SU-DHL-6 (cell line): ENCODE measurements at regions not wholly inside any gene's neighbourhood (a gene's known extent, or its start where the extent isn't known, plus 50 kb on each side); places are given as distances from the start of the nearest gene placed in this dataset.

Experiments used
- H2AFZ ChIP-seq: fragments of 200-600 bp; sonication (generic); 2 replicates; pipeline ENCODE4 v1.6.1; 2014; ENCODE audit warnings: low read depth, mild to moderate bottlenecking, moderate library complexity, mixed read lengths, antibody characterized with exemption, low read length; ENCODE audit not compliant: severe bottlenecking
- H3F3A ChIP-seq: fragments of 200-600 bp; shearing (Covaris generic); 2 replicates; pipeline ENCODE4 v1.6.0; 2016; ENCODE audit warnings: antibody characterized with exemption, mild to moderate bottlenecking; ENCODE audit not compliant: insufficient read depth
- H3K27ac ChIP-seq: fragments of 200-600 bp; sonication (generic); 2 replicates; pipeline ENCODE4 v1.5.1; 2016; ENCODE audit warnings: low read depth, mild to moderate bottlenecking, low read length, moderate library complexity, mixed read lengths
- H3K27me3 ChIP-seq: fragments of 200-600 bp; sonication (generic), shearing (Covaris generic); 2 replicates; pipeline ENCODE4 v1.6.0; 2014; ENCODE audit warnings: mild to moderate bottlenecking, low read length
- H3K36me3 ChIP-seq: fragments of 200-600 bp; sonication (generic); 2 replicates; pipeline ENCODE4 v1.6.1; 2014; ENCODE audit warnings: mild to moderate bottlenecking, low read length, mixed read lengths
- H3K4me2 ChIP-seq: fragments of 300-600, 200-600 bp; shearing (Covaris generic), sonication (generic); 2 replicates; pipeline ENCODE4 v1.6.0; 2014; ENCODE audit warnings: low read length, low read depth, mild to moderate bottlenecking; ENCODE audit not compliant: poor library complexity, severe bottlenecking
- H3K4me3 ChIP-seq: fragments of 200-600 bp; sonication (generic); 2 replicates; pipeline ENCODE4 v1.5.1; 2014; ENCODE audit warnings: antibody characterized with exemption, low read length, mild to moderate bottlenecking, mixed read lengths; ENCODE audit not compliant: insufficient read depth, poor library complexity, severe bottlenecking
- H3K79me2 ChIP-seq: fragments of 200-600 bp; sonication (generic); 2 replicates; pipeline ENCODE4 v1.6.1; 2014; ENCODE audit warnings: mild to moderate bottlenecking, low read length, moderate library complexity; ENCODE audit not compliant: insufficient read depth
- H3K9ac ChIP-seq: fragments of 200-600 bp; sonication (generic); 2 replicates; pipeline ENCODE4 v1.7.0; 2014; ENCODE audit warnings: mild to moderate bottlenecking, low read length
- H3K9me2 ChIP-seq: fragments of 200-600 bp; sonication (generic); replicated peaks from 2 replicates; pipeline ENCODE4 v1.6.1; 2014; ENCODE audit warnings: low read length; ENCODE audit not compliant: insufficient read depth
- H3K9me3 ChIP-seq: fragments of 200-600 bp; sonication (generic); 2 replicates; pipeline ENCODE4 v1.6.1; 2014; ENCODE audit warnings: low read length, mixed read lengths; ENCODE audit not compliant: insufficient read depth
- H4K20me1 ChIP-seq: fragments of 200-600 bp; sonication (generic); 2 replicates; pipeline ENCODE4 v1.6.1; 2014; ENCODE audit warnings: low read depth, mild to moderate bottlenecking, antibody characterized with exemption, low read length, moderate library complexity, mixed read lengths
- EZH2phosphoT487 ChIP-seq: fragments of 200-600 bp; sonication (generic), shearing (Covaris generic); conservative IDR thresholded peaks from 2 replicates; pipeline ENCODE4 v1.6.1; 2018; ENCODE audit warnings: mild to moderate bottlenecking, antibody characterized with exemption, low read length, moderate library complexity, mixed read lengths
- TF ChIP-seq, protein P1 (sequence below): fragments of 200-600 bp; sonication (generic); IDR thresholded peaks from one replicate; pipeline ENCODE4 v1.5.1; 2017; ENCODE audit warnings: antibody characterized with exemption, mild to moderate bottlenecking, low read length, moderate library complexity; ENCODE audit not compliant: insufficient read depth, poor library complexity, severe bottlenecking

DNA sequence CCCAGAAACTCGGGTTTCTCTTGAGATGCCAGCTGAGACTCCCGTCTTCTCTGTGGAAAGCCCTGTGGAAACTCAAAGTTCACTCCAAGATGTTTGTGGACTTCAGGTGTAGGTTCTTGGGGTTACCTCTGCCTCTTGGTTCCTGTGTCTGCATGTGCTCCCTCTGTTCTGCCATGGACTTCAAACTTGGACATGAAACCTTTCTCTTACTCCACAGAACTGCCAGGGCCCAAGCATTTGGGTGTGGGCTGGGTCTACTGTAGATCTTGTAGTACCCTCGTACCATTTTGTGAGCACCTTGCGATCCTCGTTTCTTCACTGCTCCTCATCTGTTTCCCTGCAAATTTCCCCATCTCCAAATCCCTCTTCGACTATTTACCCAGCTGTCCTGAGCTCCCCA lies 175.5 kb downstream of the HAUS1 start:
- H3K4me3 ChIP-seq, result no peak overlapping the region
- H3K9me3 ChIP-seq, result no peaks in the 10 kb centered on the region
- H3K9me2 ChIP-seq, result no peaks in the 10 kb centered on the region
- H3K79me2 ChIP-seq, result no peaks in the 10 kb centered on the region
- no peaks in the 10 kb centered on the region for H4K20me1 ChIP-seq
- H3K4me2 ChIP-seq, result no peak overlapping the region
- no peak overlapping the region for H3K27ac ChIP-seq
- TF ChIP-seq EZH2phosphoT487, result no peak
- TF ChIP-seq, protein P1, sequence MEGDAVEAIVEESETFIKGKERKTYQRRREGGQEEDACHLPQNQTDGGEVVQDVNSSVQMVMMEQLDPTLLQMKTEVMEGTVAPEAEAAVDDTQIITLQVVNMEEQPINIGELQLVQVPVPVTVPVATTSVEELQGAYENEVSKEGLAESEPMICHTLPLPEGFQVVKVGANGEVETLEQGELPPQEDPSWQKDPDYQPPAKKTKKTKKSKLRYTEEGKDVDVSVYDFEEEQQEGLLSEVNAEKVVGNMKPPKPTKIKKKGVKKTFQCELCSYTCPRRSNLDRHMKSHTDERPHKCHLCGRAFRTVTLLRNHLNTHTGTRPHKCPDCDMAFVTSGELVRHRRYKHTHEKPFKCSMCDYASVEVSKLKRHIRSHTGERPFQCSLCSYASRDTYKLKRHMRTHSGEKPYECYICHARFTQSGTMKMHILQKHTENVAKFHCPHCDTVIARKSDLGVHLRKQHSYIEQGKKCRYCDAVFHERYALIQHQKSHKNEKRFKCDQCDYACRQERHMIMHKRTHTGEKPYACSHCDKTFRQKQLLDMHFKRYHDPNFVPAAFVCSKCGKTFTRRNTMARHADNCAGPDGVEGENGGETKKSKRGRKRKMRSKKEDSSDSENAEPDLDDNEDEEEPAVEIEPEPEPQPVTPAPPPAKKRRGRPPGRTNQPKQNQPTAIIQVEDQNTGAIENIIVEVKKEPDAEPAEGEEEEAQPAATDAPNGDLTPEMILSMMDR, result no peak
- no peak overlapping the region for H3K9ac ChIP-seq
- no peaks in the 10 kb centered on the region for H3F3A ChIP-seq
- no peaks in the 10 kb centered on the region for H3K27me3 ChIP-seq
- H2AFZ ChIP-seq, result no peak overlapping the region
- H3K36me3 ChIP-seq, result no peaks in the 10 kb centered on the region

DNA sequence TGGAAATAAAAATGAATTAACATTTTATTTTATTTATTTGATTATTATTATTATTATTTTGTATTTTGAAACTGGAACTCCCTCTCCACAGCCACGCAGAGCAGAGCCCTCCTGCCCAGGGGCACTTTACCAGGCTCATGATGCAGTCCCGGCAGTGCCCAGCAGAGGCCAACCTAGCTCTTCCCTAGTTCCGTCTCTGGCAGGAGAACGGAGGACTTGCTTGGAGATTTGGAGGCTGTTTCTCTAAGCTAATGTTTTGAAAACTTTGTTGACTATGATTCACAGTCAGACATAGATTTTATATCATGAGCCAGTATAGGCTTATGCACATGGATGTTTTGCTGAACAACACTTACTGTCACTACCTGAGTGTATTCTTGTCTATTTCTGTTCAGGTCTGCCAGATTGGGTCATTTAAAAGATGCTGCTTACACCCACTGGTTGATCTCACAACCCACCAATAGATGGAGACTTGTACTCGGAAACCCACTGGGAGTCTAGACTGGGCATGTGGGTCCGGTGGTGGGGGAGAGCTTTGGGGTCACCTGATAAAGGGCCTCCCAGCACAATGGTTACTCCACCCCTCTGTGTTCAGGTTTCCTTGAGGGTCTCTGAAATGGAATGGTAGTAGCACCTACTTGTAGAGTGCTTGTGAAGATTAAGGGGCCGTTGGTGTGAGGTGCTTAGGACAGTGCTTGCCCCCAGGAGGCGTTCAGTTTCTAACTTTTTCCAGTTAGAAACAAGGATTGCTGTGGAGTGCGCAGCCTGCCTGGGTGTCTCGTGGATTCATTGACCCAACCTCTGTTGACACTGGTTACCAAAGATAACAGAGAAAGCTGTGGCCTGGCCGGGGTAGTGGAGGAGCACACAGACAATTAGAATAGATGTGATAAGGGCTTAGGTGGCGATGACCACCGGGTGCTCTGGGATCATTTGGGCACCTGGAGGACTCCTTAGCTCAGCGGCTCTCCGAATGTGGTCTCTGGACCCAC lies 177.3 kb downstream of the HAUS1 start:
- Histone ChIP-seq H3K4me2 (no peak overlapping the region), H3K4me3 (no peak overlapping the region), H3K9ac (no peak overlapping the region), H4K20me1 (no peaks in the 10 kb centered on the region), H3K9me3 (no peaks in the 10 kb centered on the region), H3K27me3 (no peaks in the 10 kb centered on the region), H3K9me2 (no peaks in the 10 kb centered on the region), H3K36me3 (no peaks in the 10 kb centered on the region), H3K27ac (no peak overlapping the region), H3K79me2 (no peaks in the 10 kb centered on the region), H3F3A (no peaks in the 10 kb centered on the region), H2AFZ (no peak overlapping the region)
- no peak for TF ChIP-seq EZH2phosphoT487
- TF ChIP-seq, protein P1, result peak; percentile 89

DNA sequence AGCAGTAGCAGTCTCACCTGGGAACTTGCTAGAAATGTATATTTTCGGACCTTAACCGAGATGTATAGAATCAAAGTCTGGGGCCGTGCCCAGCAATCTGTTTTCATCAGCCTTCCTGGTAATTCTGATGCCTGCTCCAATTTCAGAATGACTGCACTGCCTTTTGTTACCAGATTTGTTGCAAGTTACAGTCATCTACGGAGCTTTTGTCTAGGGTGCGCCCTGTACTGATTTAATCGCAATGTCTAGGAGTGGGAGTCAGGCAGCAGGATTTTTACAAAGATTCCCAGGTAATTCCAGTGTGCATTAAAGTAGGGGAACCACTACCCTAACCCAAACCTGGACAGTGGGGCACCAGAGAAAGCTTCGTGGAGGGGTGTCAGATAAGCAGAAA lies 178.0 kb downstream of the HAUS1 start:
- H3K9me3 ChIP-seq, result no peaks in the 10 kb centered on the region
- H3K79me2 ChIP-seq, result no peaks in the 10 kb centered on the region
- H3K9me2 ChIP-seq, result no peaks in the 10 kb centered on the region
- no peak overlapping the region for H3K4me2 ChIP-seq
- no peaks in the 10 kb centered on the region for H4K20me1 ChIP-seq
- no peak for TF ChIP-seq EZH2phosphoT487
- TF ChIP-seq, protein P1, result no peak
- no peak overlapping the region for H3K27ac ChIP-seq
- no peaks in the 10 kb centered on the region for H3K36me3 ChIP-seq
- H3K9ac ChIP-seq, result no peak overlapping the region
- no peaks in the 10 kb centered on the region for H3K27me3 ChIP-seq
- no peak overlapping the region for H2AFZ ChIP-seq
- no peaks in the 10 kb centered on the region for H3F3A ChIP-seq
- H3K4me3 ChIP-seq, result no peak overlapping the region
